ENCODE measurements at regions not wholly inside any gene's neighbourhood (a gene's known extent, or its start where the extent isn't known, plus 50 kb on each side); places are given as distances from the start of the nearest gene placed in this dataset.

DNA sequence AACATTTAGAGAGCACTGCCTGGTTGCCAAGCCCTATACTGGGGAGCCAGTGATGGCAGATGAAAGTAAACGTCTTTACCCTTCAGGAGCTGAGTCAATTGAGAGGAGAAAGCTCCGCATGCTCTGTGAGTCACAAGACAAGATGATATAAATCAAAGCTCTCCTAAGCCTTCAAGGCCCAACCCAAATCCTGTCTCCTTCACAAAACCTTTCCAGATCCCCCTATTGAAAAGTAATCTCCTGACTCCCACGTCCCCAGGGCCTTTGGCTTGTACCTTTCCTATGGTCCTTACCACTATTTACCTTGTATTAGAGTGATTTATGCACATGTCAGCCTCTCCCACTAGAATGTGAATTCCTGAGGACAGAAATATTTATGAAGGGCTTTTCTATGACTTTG lies 230.1 kb upstream of the TENM4 start:
- Histone ChIP-seq H3K27me3 (ENCODE audit: control insufficient read depth in 3 of 3, insufficient read depth in 3 of 3, low read length in 2 of 3) (no peaks in the 10 kb centered on the region), H3K36me3 (ENCODE audit: control insufficient read depth in 4 of 4, insufficient read depth in 4 of 4, low read length in 4 of 4) (no peaks in the 10 kb centered on the region), H3K27ac (ENCODE audit: low read depth in 1 of 2, low read length in 1 of 2) (no peak overlapping the region), H3K4me1 (ENCODE audit: control insufficient read depth in 5 of 5, insufficient read depth in 5 of 5, low read length in 5 of 5) (no peaks in the 10 kb centered on the region), H3K4me3 (no peak overlapping the region), H3K9ac (ENCODE audit: insufficient read depth in 1 of 2, low read length in 2 of 2) (no peak overlapping the region), H3K9me3 (ENCODE audit: control insufficient read depth in 4 of 4, insufficient read depth in 3 of 4, low read length in 3 of 4) (no peaks in the 10 kb centered on the region)
- ATAC-seq (ENCODE audit: insufficient read depth, low FRiP score) (no peak), DNase-seq (no peak)
- 47 to 48% methylated on average over 3 of the region's 3 CpGs for WGBS, 2 donors
- TF ChIP-seq, protein P1, sequence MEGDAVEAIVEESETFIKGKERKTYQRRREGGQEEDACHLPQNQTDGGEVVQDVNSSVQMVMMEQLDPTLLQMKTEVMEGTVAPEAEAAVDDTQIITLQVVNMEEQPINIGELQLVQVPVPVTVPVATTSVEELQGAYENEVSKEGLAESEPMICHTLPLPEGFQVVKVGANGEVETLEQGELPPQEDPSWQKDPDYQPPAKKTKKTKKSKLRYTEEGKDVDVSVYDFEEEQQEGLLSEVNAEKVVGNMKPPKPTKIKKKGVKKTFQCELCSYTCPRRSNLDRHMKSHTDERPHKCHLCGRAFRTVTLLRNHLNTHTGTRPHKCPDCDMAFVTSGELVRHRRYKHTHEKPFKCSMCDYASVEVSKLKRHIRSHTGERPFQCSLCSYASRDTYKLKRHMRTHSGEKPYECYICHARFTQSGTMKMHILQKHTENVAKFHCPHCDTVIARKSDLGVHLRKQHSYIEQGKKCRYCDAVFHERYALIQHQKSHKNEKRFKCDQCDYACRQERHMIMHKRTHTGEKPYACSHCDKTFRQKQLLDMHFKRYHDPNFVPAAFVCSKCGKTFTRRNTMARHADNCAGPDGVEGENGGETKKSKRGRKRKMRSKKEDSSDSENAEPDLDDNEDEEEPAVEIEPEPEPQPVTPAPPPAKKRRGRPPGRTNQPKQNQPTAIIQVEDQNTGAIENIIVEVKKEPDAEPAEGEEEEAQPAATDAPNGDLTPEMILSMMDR (IDR thresholded peaks at IDR 0.05; ENCODE audit: control extremely low read depth, extremely low read depth) = no peak

DNA sequence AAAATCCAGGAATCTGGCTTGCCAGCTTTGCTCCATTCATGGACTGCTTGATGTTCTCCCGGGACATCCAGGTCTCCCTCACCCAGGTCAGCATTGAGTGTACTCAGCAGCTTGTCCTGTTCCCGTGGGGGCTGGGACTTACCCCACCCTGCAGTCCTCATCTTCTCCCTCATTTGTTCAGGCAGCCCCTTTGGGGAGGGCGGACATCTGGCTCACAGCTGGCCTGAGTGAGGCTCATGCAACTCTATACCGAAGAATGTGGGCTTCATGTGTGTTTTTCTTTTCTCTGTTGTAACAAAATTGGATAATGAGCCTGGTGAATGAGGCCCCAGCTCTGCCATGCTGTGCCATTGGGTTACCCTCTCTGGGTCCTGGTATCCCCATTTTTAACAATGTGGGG lies 227.7 kb upstream of the TENM4 start:
- H3K27ac ChIP-seq (ENCODE audit: low read depth in 1 of 2, low read length in 1 of 2) = no peak overlapping the region
- TF ChIP-seq, protein P1 (IDR thresholded peaks at IDR 0.05; ENCODE audit: control extremely low read depth, extremely low read depth) = no peak
- no peak overlapping the region for H3K9ac ChIP-seq (ENCODE audit: insufficient read depth in 1 of 2, low read length in 2 of 2)
- ATAC-seq (ENCODE audit: insufficient read depth, low FRiP score) = no peak
- no peak overlapping the region for H3K4me3 ChIP-seq
- H3K9me3 ChIP-seq (ENCODE audit: control insufficient read depth in 4 of 4, insufficient read depth in 3 of 4, low read length in 3 of 4) = no peaks in the 10 kb centered on the region
- DNase-seq = no peak
- H3K27me3 ChIP-seq (ENCODE audit: control insufficient read depth in 3 of 3, insufficient read depth in 3 of 3, low read length in 2 of 3) = no peaks in the 10 kb centered on the region
- no peaks in the 10 kb centered on the region for H3K36me3 ChIP-seq (ENCODE audit: control insufficient read depth in 4 of 4, insufficient read depth in 4 of 4, low read length in 4 of 4)
- WGBS, 2 donors = 71 to 72% methylated on average over 4 of the region's 4 CpGs
- H3K4me1 ChIP-seq (ENCODE audit: control insufficient read depth in 5 of 5, insufficient read depth in 5 of 5, low read length in 5 of 5) = no peaks in the 10 kb centered on the region

DNA sequence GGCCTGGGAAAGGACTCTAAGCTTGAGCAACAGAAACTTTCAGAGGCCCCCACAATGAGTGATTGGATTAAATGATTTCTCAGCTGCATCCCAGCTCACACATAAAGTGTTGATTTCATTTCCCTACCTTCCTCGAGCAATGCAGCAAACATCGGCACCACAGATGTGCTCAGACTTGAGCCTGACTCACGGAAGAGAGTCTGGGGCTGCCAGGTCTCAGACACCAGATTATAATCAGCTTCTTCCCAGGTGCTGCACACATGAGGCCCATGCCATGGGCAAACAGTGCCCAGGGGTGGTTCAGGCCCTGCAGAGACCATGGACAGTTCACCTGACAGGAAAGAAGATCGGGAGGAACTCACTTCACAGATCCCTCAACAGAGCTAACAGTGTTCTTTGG lies 226.6 kb upstream of the TENM4 start:
- TF ChIP-seq, protein P1 (IDR thresholded peaks at IDR 0.05; ENCODE audit: control extremely low read depth, extremely low read depth) = no peak
- Histone ChIP-seq H3K4me1 (ENCODE audit: control insufficient read depth in 5 of 5, insufficient read depth in 5 of 5, low read length in 5 of 5) (no peaks in the 10 kb centered on the region), H3K27ac (ENCODE audit: low read depth in 1 of 2, low read length in 1 of 2) (no peak overlapping the region), H3K9ac (ENCODE audit: insufficient read depth in 1 of 2, low read length in 2 of 2) (no peak overlapping the region), H3K4me3 (no peak overlapping the region), H3K9me3 (ENCODE audit: control insufficient read depth in 4 of 4, insufficient read depth in 3 of 4, low read length in 3 of 4) (no peaks in the 10 kb centered on the region), H3K27me3 (ENCODE audit: control insufficient read depth in 3 of 3, insufficient read depth in 3 of 3, low read length in 2 of 3) (no peaks in the 10 kb centered on the region), H3K36me3 (ENCODE audit: control insufficient read depth in 4 of 4, insufficient read depth in 4 of 4, low read length in 4 of 4) (no peaks in the 10 kb centered on the region)
- DNase-seq (no peak), ATAC-seq (ENCODE audit: insufficient read depth, low FRiP score) (no peak)
- 78 to 81% methylated on average over 4 of the region's 4 CpGs for WGBS, 2 donors

DNA sequence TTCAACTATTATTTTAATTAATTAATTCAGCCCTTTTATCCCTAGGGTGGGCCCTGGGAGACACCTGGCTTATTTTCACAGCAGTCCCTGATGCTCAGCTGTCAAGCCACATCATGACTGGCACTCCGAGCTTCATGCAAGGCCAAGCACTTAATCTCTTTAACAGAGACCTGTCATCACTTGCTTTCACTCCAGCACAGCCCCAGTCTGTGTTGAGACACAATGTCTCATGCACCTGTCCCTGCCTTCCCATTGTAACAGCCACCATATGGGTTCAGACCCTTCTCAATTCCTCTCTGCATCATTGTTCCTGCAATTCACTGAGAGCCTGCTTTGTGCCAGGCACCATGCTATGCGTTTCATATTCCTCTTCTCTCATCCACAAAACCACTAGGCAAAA lies 222.2 kb upstream of the TENM4 start:
- ATAC-seq (ENCODE audit: insufficient read depth, low FRiP score) = no peak
- TF ChIP-seq, protein P1 (IDR thresholded peaks at IDR 0.05; ENCODE audit: control extremely low read depth, extremely low read depth) = no peak

More for the DNA sequence above, 222.2 kb upstream of the TENM4 start:
- no peak overlapping the region for H3K9ac ChIP-seq (ENCODE audit: insufficient read depth in 1 of 2, low read length in 2 of 2)
- no peaks in the 10 kb centered on the region for H3K4me1 ChIP-seq (ENCODE audit: control insufficient read depth in 5 of 5, insufficient read depth in 5 of 5, low read length in 5 of 5)
- no peaks in the 10 kb centered on the region for H3K27me3 ChIP-seq (ENCODE audit: control insufficient read depth in 3 of 3, insufficient read depth in 3 of 3, low read length in 2 of 3)
- H3K36me3 ChIP-seq (ENCODE audit: control insufficient read depth in 4 of 4, insufficient read depth in 4 of 4, low read length in 4 of 4) = no peaks in the 10 kb centered on the region
- no peak overlapping the region for H3K4me3 ChIP-seq
- no peaks in the 10 kb centered on the region for H3K9me3 ChIP-seq (ENCODE audit: control insufficient read depth in 4 of 4, insufficient read depth in 3 of 4, low read length in 3 of 4)
- DNase-seq = no peak
- WGBS, 2 donors = 66 to 77% methylated on average over 2 of the region's 2 CpGs
- H3K27ac ChIP-seq (ENCODE audit: low read depth in 1 of 2, low read length in 1 of 2) = no peak overlapping the region

Data from lung (tissue), 11 donors.